ENCODE measurements at regions not wholly inside any gene's neighbourhood (a gene's known extent, or its start where the extent isn't known, plus 50 kb on each side); places are given as distances from the start of the nearest gene placed in this dataset.

- no peak overlapping the region for H3K4me3 ChIP-seq
- no peaks in the 10 kb centered on the region for H3K27me3 ChIP-seq
- TF ChIP-seq, protein P1, sequence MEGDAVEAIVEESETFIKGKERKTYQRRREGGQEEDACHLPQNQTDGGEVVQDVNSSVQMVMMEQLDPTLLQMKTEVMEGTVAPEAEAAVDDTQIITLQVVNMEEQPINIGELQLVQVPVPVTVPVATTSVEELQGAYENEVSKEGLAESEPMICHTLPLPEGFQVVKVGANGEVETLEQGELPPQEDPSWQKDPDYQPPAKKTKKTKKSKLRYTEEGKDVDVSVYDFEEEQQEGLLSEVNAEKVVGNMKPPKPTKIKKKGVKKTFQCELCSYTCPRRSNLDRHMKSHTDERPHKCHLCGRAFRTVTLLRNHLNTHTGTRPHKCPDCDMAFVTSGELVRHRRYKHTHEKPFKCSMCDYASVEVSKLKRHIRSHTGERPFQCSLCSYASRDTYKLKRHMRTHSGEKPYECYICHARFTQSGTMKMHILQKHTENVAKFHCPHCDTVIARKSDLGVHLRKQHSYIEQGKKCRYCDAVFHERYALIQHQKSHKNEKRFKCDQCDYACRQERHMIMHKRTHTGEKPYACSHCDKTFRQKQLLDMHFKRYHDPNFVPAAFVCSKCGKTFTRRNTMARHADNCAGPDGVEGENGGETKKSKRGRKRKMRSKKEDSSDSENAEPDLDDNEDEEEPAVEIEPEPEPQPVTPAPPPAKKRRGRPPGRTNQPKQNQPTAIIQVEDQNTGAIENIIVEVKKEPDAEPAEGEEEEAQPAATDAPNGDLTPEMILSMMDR (IDR thresholded peaks at IDR 0.05): no peak
- no peak overlapping the region for H3K27ac ChIP-seq
- no peaks in the 10 kb centered on the region for H3K4me1 ChIP-seq
- DNase-seq (ENCODE audit: low spot score): no peak
- peaks cover 0 to 3% of the 10 kb centered on the region in 2 donors for H3K9me3 ChIP-seq
- no peaks in the 10 kb centered on the region for H3K36me3 ChIP-seq
Measured at GRCh38 chr2:31707992-31708391, 127.3 kb upstream of the SRD5A2 start.

GRCh38 chr2:31704561-31705212, 123.9 kb upstream of the SRD5A2 start:
- Histone ChIP-seq H3K36me3 (no peaks in the 10 kb centered on the region), H3K4me1 (no peaks in the 10 kb centered on the region), H3K27ac (no peak overlapping the region), H3K9me3 (peaks cover 0 to 7% of the 10 kb centered on the region in 2 donors), H3K4me3 (no peak overlapping the region), H3K27me3 (no peaks in the 10 kb centered on the region)
- TF ChIP-seq, protein P1 (IDR thresholded peaks at IDR 0.05): no peak
- no peak for DNase-seq (ENCODE audit: low spot score)

GRCh38 chr2:31703253-31703652, 122.5 kb upstream of the SRD5A2 start:
- peaks cover 0 to 21% of the 10 kb centered on the region in 2 donors for H3K9me3 ChIP-seq
- no peak overlapping the region for H3K27ac ChIP-seq
- DNase-seq (ENCODE audit: low spot score): no peak
- no peaks in the 10 kb centered on the region for H3K36me3 ChIP-seq
- no peaks in the 10 kb centered on the region for H3K27me3 ChIP-seq
- no peaks in the 10 kb centered on the region for H3K4me1 ChIP-seq
- TF ChIP-seq, protein P1 (IDR thresholded peaks at IDR 0.05): no peak
- H3K4me3 ChIP-seq: no peak overlapping the region

DNA sequence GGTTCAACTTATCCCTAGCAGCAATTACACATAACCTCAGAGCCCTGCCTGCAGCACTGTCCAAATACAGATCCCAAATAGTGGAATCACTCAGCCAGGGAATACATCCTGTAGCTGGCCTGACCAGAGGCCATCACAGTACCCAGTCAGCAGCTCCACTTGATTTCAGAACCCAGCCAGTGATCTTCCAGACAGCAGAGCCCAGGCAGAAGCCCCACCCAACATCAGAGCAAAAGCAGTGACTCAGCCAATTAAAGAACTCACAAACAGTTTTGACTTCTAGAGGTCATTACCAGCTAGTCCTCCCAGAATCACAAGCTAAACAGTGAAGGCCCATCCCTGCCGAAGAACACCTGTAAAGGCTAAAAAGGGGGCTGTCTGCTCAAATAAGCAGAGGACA, 118.0 kb upstream of the SRD5A2 start:
- Histone ChIP-seq H3K4me3 (no peak overlapping the region), H3K9me3 (peaks cover 7 to 54% of the 10 kb centered on the region in 2 donors), H3K27ac (no peak overlapping the region), H3K36me3 (no peaks in the 10 kb centered on the region), H3K27me3 (no peaks in the 10 kb centered on the region), H3K4me1 (no peaks in the 10 kb centered on the region)
- DNase-seq (ENCODE audit: low spot score): no peak
- TF ChIP-seq, protein P1 (IDR thresholded peaks at IDR 0.05): no peak

GRCh38 chr2:31696068-31696467, 115.3 kb upstream of the SRD5A2 start:
- Histone ChIP-seq H3K36me3 (no peaks in the 10 kb centered on the region), H3K27me3 (no peaks in the 10 kb centered on the region), H3K9me3 (peaks cover 20 to 78% of the 10 kb centered on the region in 2 donors), H3K4me3 (no peak overlapping the region), H3K4me1 (no peaks in the 10 kb centered on the region), H3K27ac (no peak overlapping the region)
- TF ChIP-seq, protein P1 (IDR thresholded peaks at IDR 0.05): no peak
- DNase-seq (ENCODE audit: low spot score): no peak

DNA sequence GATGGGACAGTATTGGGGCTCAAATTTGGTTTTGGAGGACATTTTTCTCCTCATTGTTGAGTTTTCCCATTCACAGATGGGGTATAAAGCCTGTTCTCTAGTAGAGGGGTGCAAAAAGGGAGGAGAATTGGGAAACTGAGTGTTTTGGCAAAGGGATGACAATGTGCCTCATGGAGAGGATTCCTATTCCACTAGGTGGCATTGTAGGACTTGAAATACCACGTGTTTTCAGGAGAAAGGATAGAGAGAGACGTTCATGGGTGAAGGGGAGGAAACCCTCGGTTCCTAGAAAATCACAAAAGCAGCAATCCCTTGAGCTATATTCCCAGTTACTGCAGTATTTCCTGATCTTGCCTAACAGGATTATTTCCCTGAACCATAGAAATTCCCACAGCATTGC, 113.7 kb upstream of the SRD5A2 start:
- no peaks in the 10 kb centered on the region for H3K4me1 ChIP-seq
- no peaks in the 10 kb centered on the region for H3K36me3 ChIP-seq
- TF ChIP-seq, protein P1 (IDR thresholded peaks at IDR 0.05): no peak
- DNase-seq (ENCODE audit: low spot score): no peak
- no peak overlapping the region for H3K4me3 ChIP-seq
- H3K27ac ChIP-seq: no peak overlapping the region
- no peaks in the 10 kb centered on the region for H3K27me3 ChIP-seq
- H3K9me3 ChIP-seq: peaks cover 20 to 75% of the 10 kb centered on the region in 2 donors

Data from right atrium auricular region (tissue), 2 donors.